ENCODE measurements at regions not wholly inside any gene's neighbourhood (a gene's known extent, or its start where the extent isn't known, plus 50 kb on each side); places are given as distances from the start of the nearest gene placed in this dataset.

GRCh38 chr4:13181681-13182080, 302.5 kb downstream of the RAB28 start:
- no peak for DNase-seq (ENCODE audit: low read depth)

GRCh38 chr4:13180701-13181100, 303.4 kb downstream of the RAB28 start:
- no peak for DNase-seq (ENCODE audit: low read depth)

GRCh38 chr4:13178621-13179020, 305.5 kb downstream of the RAB28 start:
- DNase-seq (ENCODE audit: low read depth) = no peak

GRCh38 chr4:13176741-13177142, 307.4 kb downstream of the RAB28 start:
- DNase-seq (ENCODE audit: low read depth) = no peak

- no peak for DNase-seq (ENCODE audit: low read depth)
Measured at GRCh38 chr4:13174926-13175325, 309.2 kb downstream of the RAB28 start.

- DNase-seq (ENCODE audit: low read depth) = peak; percentile 14
Measured at GRCh38 chr4:13174001-13174400, 310.1 kb downstream of the RAB28 start.

- DNase-seq (ENCODE audit: low read depth) = no peak
Measured at GRCh38 chr4:13171292-13172057, 312.7 kb downstream of the RAB28 start.

GRCh38 chr4:13169731-13170525, 314.2 kb downstream of the RAB28 start:
- DNase-seq (ENCODE audit: low read depth) = no peak

- DNase-seq (ENCODE audit: low read depth) = no peak
Measured at GRCh38 chr4:13168326-13168725, 315.8 kb downstream of the RAB28 start.

GRCh38 chr4:13166214-13166613, 317.9 kb downstream of the RAB28 start:
- DNase-seq (ENCODE audit: low read depth) = no peak

GRCh38 chr4:13164783-13165331, 319.3 kb downstream of the RAB28 start:
- DNase-seq (ENCODE audit: low read depth) = no peak

- no peak for DNase-seq (ENCODE audit: low read depth)
Measured at GRCh38 chr4:13162886-13163285, 321.3 kb downstream of the RAB28 start.

- DNase-seq (ENCODE audit: low read depth) = peak; percentile 60
Measured at GRCh38 chr4:13160920-13161319, 323.2 kb downstream of the RAB28 start.

GRCh38 chr4:13159041-13159620, 325.0 kb downstream of the RAB28 start:
- DNase-seq (ENCODE audit: low read depth) = no peak

- no peak for DNase-seq (ENCODE audit: low read depth)
Measured at GRCh38 chr4:13151194-13151593, 332.9 kb downstream of the RAB28 start.

- no peak for DNase-seq (ENCODE audit: low read depth)
Measured at GRCh38 chr4:13143222-13144070, 340.7 kb downstream of the RAB28 start.

- DNase-seq (ENCODE audit: low read depth) = no peak
Measured at GRCh38 chr4:13142726-13143125, 341.4 kb downstream of the RAB28 start.

GRCh38 chr4:13142191-13142590, 341.9 kb downstream of the RAB28 start:
- DNase-seq (ENCODE audit: low read depth) = no peak

GRCh38 chr4:13137390-13137789, 346.8 kb downstream of the RAB28 start:
- DNase-seq (ENCODE audit: low read depth) = no peak

GRCh38 chr4:13133700-13134099, 350.4 kb downstream of the RAB28 start:
- DNase-seq (ENCODE audit: low read depth) = no peak

- DNase-seq (ENCODE audit: low read depth) = no peak
Measured at GRCh38 chr4:13130848-13131247, 353.3 kb downstream of the RAB28 start.

- no peak for DNase-seq (ENCODE audit: low read depth)
Measured at GRCh38 chr4:13129095-13129494, 355.0 kb downstream of the RAB28 start.
